ENCODE measurements at regions not wholly inside any gene's neighbourhood (a gene's known extent, or its start where the extent isn't known, plus 50 kb on each side); places are given as distances from the start of the nearest gene placed in this dataset.
"Not testable (repeated sequence)": the region's sequence is repeated elsewhere in the genome, so short reads cannot be mapped to it uniquely, and the experiment has no call there.

- Histone ChIP-seq H3K27ac (ENCODE audit: low read depth in 1 of 3, low read length in 2 of 3) (no peak overlapping the region), H3K4me3 (ENCODE audit: low read depth in 1 of 3, low read length in 3 of 3) (no peak overlapping the region), H3K36me3 (ENCODE audit: control insufficient read depth in 3 of 3, insufficient read depth in 2 of 3, low read depth in 1 of 3, low read length in 3 of 3) (no peaks in the 10 kb centered on the region), H3K9me3 (ENCODE audit: control insufficient read depth in 2 of 2, insufficient read depth in 1 of 2, low read depth in 1 of 2, low read length in 1 of 2) (no peaks in the 10 kb centered on the region), H3K27me3 (ENCODE audit: control insufficient read depth in 3 of 3, insufficient read depth in 3 of 3, low read length in 3 of 3) (no peaks in the 10 kb centered on the region), H3K4me1 (ENCODE audit: control insufficient read depth in 3 of 3, insufficient read depth in 2 of 3, low read depth in 1 of 3, low read length in 2 of 3) (peaks cover 0 to 30% (median 2%) of the 10 kb centered on the region in 3 donors)
- FAIRE-seq: no peak
- 94 to 96% (median 95%) methylated on average over 1 of the region's 1 CpG for WGBS, 3 donors
- no peak for DNase-seq
Measured at GRCh38 chr1:60918867-60919266, 163.5 kb upstream of the NFIA start.

GRCh38 chr1:60916906-60917305 is 165.5 kb upstream of the NFIA start:
- FAIRE-seq (no peak), DNase-seq (no peak)
- Histone ChIP-seq H3K27ac (ENCODE audit: low read depth in 1 of 3, low read length in 2 of 3) (no peak overlapping the region), H3K4me3 (ENCODE audit: low read depth in 1 of 3, low read length in 3 of 3) (no peak overlapping the region), H3K9me3 (ENCODE audit: control insufficient read depth in 2 of 2, insufficient read depth in 1 of 2, low read depth in 1 of 2, low read length in 1 of 2) (no peaks in the 10 kb centered on the region), H3K27me3 (ENCODE audit: control insufficient read depth in 3 of 3, insufficient read depth in 3 of 3, low read length in 3 of 3) (no peaks in the 10 kb centered on the region), H3K36me3 (ENCODE audit: control insufficient read depth in 3 of 3, insufficient read depth in 2 of 3, low read depth in 1 of 3, low read length in 3 of 3) (no peaks in the 10 kb centered on the region), H3K4me1 (ENCODE audit: control insufficient read depth in 3 of 3, insufficient read depth in 2 of 3, low read depth in 1 of 3, low read length in 2 of 3) (peaks cover 0 to 10% (median 0%) of the 10 kb centered on the region in 3 donors)
- whole genome bisulfite sequencing, 3 donors: 90% methylated on average over 9 of the region's 9 CpGs

DNA sequence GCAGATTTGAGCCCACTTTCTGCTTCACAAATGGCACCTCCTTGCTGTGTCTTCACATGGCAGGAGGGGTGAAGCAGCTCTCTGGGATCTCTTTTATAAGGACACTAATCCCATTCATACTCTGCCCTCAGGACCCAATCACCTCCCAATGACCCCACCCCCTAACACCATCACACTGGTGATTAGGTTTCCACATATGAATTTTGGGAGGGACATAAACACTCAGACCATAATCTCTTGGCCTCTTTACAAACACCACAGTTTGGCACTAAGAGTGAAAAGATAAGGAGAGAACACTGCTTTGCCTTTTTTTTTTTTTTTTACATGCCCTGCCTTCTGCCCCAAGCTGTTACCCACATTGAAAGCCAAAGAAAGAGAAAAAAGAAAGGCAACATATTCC is 166.2 kb upstream of the NFIA start:
- FAIRE-seq (no peak), DNase-seq (no peak)
- Histone ChIP-seq H3K36me3 (ENCODE audit: control insufficient read depth in 3 of 3, insufficient read depth in 2 of 3, low read depth in 1 of 3, low read length in 3 of 3) (no peaks in the 10 kb centered on the region), H3K9me3 (ENCODE audit: control insufficient read depth in 2 of 2, insufficient read depth in 1 of 2, low read depth in 1 of 2, low read length in 1 of 2) (no peaks in the 10 kb centered on the region), H3K4me3 (ENCODE audit: low read depth in 1 of 3, low read length in 3 of 3) (no peak overlapping the region), H3K27ac (ENCODE audit: low read depth in 1 of 3, low read length in 2 of 3) (no peak overlapping the region), H3K4me1 (ENCODE audit: control insufficient read depth in 3 of 3, insufficient read depth in 2 of 3, low read depth in 1 of 3, low read length in 2 of 3) (peaks cover 0 to 4% (median 0%) of the 10 kb centered on the region in 3 donors), H3K27me3 (ENCODE audit: control insufficient read depth in 3 of 3, insufficient read depth in 3 of 3, low read length in 3 of 3) (no peaks in the 10 kb centered on the region)

DNA sequence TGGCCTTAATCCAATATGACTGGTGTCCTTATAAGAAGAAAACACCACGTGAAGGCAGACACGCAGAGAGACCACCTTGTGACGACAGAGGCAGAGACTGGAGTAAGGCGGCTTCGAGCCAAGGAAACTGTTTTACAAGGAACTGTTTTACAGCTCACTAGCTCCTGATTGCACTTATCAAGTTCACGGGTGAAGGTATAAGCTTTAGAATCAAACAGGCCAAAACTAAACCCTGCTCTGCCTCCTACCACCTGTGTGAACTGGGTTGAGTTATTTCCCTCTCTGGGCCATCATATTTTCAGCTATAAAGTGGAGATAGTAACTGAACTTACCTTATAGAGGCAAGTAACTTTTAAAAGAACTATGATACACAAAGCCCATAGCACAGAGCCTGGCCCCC is 166.9 kb upstream of the NFIA start:
- Histone ChIP-seq H3K36me3 (ENCODE audit: control insufficient read depth in 3 of 3, insufficient read depth in 2 of 3, low read depth in 1 of 3, low read length in 3 of 3) (no peaks in the 10 kb centered on the region), H3K4me3 (ENCODE audit: low read depth in 1 of 3, low read length in 3 of 3) (no peak overlapping the region), H3K27ac (ENCODE audit: low read depth in 1 of 3, low read length in 2 of 3) (no peak overlapping the region), H3K4me1 (ENCODE audit: control insufficient read depth in 3 of 3, insufficient read depth in 2 of 3, low read depth in 1 of 3, low read length in 2 of 3) (no peaks in the 10 kb centered on the region), H3K27me3 (ENCODE audit: control insufficient read depth in 3 of 3, insufficient read depth in 3 of 3, low read length in 3 of 3) (no peaks in the 10 kb centered on the region), H3K9me3 (ENCODE audit: control insufficient read depth in 2 of 2, insufficient read depth in 1 of 2, low read depth in 1 of 2, low read length in 1 of 2) (no peaks in the 10 kb centered on the region)
- FAIRE-seq: no peak
- 77 to 88% (median 78%) methylated on average over 6 of the region's 6 CpGs for WGBS, 3 donors
- DNase-seq: no peak

- Histone ChIP-seq H3K27ac (ENCODE audit: low read depth in 1 of 3, low read length in 2 of 3) (no peak overlapping the region), H3K4me1 (ENCODE audit: control insufficient read depth in 3 of 3, insufficient read depth in 2 of 3, low read depth in 1 of 3, low read length in 2 of 3) (no peaks in the 10 kb centered on the region), H3K36me3 (ENCODE audit: control insufficient read depth in 3 of 3, insufficient read depth in 2 of 3, low read depth in 1 of 3, low read length in 3 of 3) (no peaks in the 10 kb centered on the region), H3K4me3 (ENCODE audit: low read depth in 1 of 3, low read length in 3 of 3) (no peak overlapping the region), H3K9me3 (ENCODE audit: control insufficient read depth in 2 of 2, insufficient read depth in 1 of 2, low read depth in 1 of 2, low read length in 1 of 2) (no peaks in the 10 kb centered on the region), H3K27me3 (ENCODE audit: control insufficient read depth in 3 of 3, insufficient read depth in 3 of 3, low read length in 3 of 3) (no peaks in the 10 kb centered on the region)
- 72 to 91% (median 85%) methylated on average over 3 of the region's 3 CpGs for WGBS, 3 donors
- DNase-seq (no peak), FAIRE-seq (no peak)
Measured at GRCh38 chr1:60914982-60915381, 167.4 kb upstream of the NFIA start.

- H3K27me3 ChIP-seq (ENCODE audit: control insufficient read depth in 3 of 3, insufficient read depth in 3 of 3, low read length in 3 of 3); H3K36me3 ChIP-seq (ENCODE audit: control insufficient read depth in 3 of 3, insufficient read depth in 2 of 3, low read depth in 1 of 3, low read length in 3 of 3); H3K4me3 ChIP-seq (ENCODE audit: low read depth in 1 of 3, low read length in 3 of 3); DNase-seq; FAIRE-seq; H3K4me1 ChIP-seq (ENCODE audit: control insufficient read depth in 3 of 3, insufficient read depth in 2 of 3, low read depth in 1 of 3, low read length in 2 of 3); H3K9me3 ChIP-seq (ENCODE audit: control insufficient read depth in 2 of 2, insufficient read depth in 1 of 2, low read depth in 1 of 2, low read length in 1 of 2); H3K27ac ChIP-seq (ENCODE audit: low read depth in 1 of 3, low read length in 2 of 3): not testable (repeated sequence)
- whole genome bisulfite sequencing, 3 donors: 65 to 70% (median 66%) methylated on average over 2 of the region's 2 CpGs
Measured at GRCh38 chr1:60913708-60914107, 168.7 kb upstream of the NFIA start.

- H3K27ac ChIP-seq (ENCODE audit: low read depth in 1 of 3, low read length in 2 of 3): no peak overlapping the region
- H3K9me3 ChIP-seq (ENCODE audit: control insufficient read depth in 2 of 2, insufficient read depth in 1 of 2, low read depth in 1 of 2, low read length in 1 of 2): no peaks in the 10 kb centered on the region
- WGBS, 3 donors: 80 to 83% (median 81%) methylated on average over 3 of the region's 3 CpGs
- no peaks in the 10 kb centered on the region for H3K27me3 ChIP-seq (ENCODE audit: control insufficient read depth in 3 of 3, insufficient read depth in 3 of 3, low read length in 3 of 3)
- H3K36me3 ChIP-seq (ENCODE audit: control insufficient read depth in 3 of 3, insufficient read depth in 2 of 3, low read depth in 1 of 3, low read length in 3 of 3): no peaks in the 10 kb centered on the region
- DNase-seq (no peak), FAIRE-seq (no peak)
- H3K4me3 ChIP-seq (ENCODE audit: low read depth in 1 of 3, low read length in 3 of 3): no peak overlapping the region
- no peaks in the 10 kb centered on the region for H3K4me1 ChIP-seq (ENCODE audit: control insufficient read depth in 3 of 3, insufficient read depth in 2 of 3, low read depth in 1 of 3, low read length in 2 of 3)
Measured at GRCh38 chr1:60913039-60913438, 169.3 kb upstream of the NFIA start.

DNA sequence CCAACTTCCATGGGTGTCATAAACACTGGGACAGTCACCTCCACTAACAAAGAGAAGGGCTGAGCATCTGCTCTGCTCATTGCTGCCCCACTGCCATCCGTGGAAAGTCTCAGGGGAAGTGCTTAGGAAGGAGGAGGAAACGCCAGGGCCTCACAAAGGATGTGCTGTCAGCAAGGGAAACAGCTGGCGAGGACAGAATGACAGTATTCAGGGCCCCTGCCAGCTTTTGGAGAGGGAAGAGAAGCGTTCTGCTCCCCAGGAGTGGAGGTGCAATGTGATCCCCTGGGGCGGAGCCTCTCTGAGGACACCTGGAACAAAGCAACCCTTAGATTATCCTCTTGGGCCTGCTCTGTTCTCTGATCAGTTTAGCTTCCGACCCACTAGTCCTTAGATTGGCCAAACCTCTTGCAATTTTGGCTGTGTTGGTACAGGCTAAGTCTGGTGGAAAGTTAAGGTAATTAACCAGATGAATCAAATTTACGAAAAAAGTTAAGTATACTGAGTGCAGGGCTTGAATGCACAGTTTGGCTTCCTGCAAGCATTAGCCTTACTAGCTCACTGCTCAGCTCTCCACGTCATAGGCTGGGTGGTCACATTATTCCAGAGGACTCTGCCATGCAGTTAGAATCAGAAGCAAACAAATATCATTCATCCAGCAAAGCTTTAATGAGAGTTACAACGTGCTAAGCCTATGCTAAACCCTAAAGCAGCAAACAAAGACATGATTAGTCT is 170.2 kb upstream of the NFIA start:
- WGBS, 3 donors: 54 to 60% (median 58%) methylated on average over 9 of the region's 9 CpGs
- FAIRE-seq: no peak
- no peaks in the 10 kb centered on the region for H3K27me3 ChIP-seq (ENCODE audit: control insufficient read depth in 3 of 3, insufficient read depth in 3 of 3, low read length in 3 of 3)

DNA sequence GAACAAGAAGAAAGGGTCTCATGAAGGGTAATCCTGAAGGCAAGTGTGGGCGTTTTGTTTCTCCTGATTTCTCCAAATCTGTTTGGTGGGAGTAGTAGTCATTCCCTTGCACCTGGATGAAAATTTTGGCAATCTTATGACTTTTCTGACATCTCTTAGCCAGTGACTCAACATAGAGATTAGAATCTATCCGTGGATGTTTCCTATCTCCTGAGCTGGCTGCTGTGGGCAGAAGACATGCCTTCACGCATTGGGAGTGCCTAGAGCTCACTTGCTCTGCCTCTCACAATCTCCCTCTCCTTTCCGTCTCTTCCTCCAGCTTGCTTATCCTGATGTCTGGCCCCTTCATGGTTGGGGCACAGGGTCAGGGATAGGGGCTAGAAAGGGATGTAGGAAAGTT is 174.2 kb upstream of the NFIA start:
- FAIRE-seq: no peak
- Histone ChIP-seq H3K27me3 (ENCODE audit: control insufficient read depth in 3 of 3, insufficient read depth in 3 of 3, low read length in 3 of 3) (no peaks in the 10 kb centered on the region), H3K36me3 (ENCODE audit: control insufficient read depth in 3 of 3, insufficient read depth in 2 of 3, low read depth in 1 of 3, low read length in 3 of 3) (no peaks in the 10 kb centered on the region), H3K27ac (ENCODE audit: low read depth in 1 of 3, low read length in 2 of 3) (no peak overlapping the region), H3K9me3 (ENCODE audit: control insufficient read depth in 2 of 2, insufficient read depth in 1 of 2, low read depth in 1 of 2, low read length in 1 of 2) (no peaks in the 10 kb centered on the region), H3K4me1 (ENCODE audit: control insufficient read depth in 3 of 3, insufficient read depth in 2 of 3, low read depth in 1 of 3, low read length in 2 of 3) (peaks cover 0 to 7% (median 0%) of the 10 kb centered on the region in 3 donors), H3K4me3 (ENCODE audit: low read depth in 1 of 3, low read length in 3 of 3) (no peak overlapping the region)
- WGBS, 3 donors: 65 to 80% (median 77%) methylated on average over 4 of the region's 4 CpGs
- DNase-seq: no peak

More for the DNA sequence above, 170.2 kb upstream of the NFIA start:
- no peaks in the 10 kb centered on the region for H3K9me3 ChIP-seq (ENCODE audit: control insufficient read depth in 2 of 2, insufficient read depth in 1 of 2, low read depth in 1 of 2, low read length in 1 of 2)
- no peak for DNase-seq
- no peaks in the 10 kb centered on the region for H3K4me1 ChIP-seq (ENCODE audit: control insufficient read depth in 3 of 3, insufficient read depth in 2 of 3, low read depth in 1 of 3, low read length in 2 of 3)
- no peak overlapping the region for H3K4me3 ChIP-seq (ENCODE audit: low read depth in 1 of 3, low read length in 3 of 3)
- H3K36me3 ChIP-seq (ENCODE audit: control insufficient read depth in 3 of 3, insufficient read depth in 2 of 3, low read depth in 1 of 3, low read length in 3 of 3): no peaks in the 10 kb centered on the region
- no peak overlapping the region for H3K27ac ChIP-seq (ENCODE audit: low read depth in 1 of 3, low read length in 2 of 3)
